Urothelium cell line (cell line): ENCODE measurements at regions not wholly inside any gene's neighbourhood (a gene's known extent, or its start where the extent isn't known, plus 50 kb on each side); places are given as distances from the start of the nearest gene placed in this dataset.

ENCODE experiments used
- DNase-seq: peaks from one replicate; pipeline ENCODE4 v3.0.0; 2011; ENCODE audit warnings: low spot score, mixed read lengths
- FAIRE-seq: peaks from 2 replicates; lab custom pipeline; 2011; peaks lifted over from hg19 to GRCh38; lab: Jason Lieb, UNC

DNA sequence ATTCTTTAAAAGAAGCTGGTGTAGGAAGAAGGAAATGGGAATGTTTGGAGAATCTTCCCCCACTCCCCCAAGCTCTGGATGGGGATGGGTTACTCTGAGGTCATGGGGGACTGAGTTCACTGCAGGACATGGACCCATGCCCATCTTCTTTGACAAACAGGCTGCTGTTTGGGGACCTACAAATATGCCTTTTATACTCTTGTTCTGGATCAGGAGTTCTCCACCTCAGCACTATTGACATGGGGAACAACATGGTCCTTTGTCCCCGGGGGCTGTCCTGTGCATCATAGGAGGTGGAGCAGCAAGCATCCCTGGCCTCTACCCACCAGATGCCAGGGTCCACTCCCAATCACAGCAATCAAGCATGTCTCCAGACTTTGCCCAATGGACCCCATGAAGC is 365.8 kb upstream of the C1orf174 start:
- no peak for FAIRE-seq

GRCh38 chr1:4267381-4268261 is 367.5 kb upstream of the C1orf174 start:
- no peak for DNase-seq
- no peak for FAIRE-seq

More for the DNA sequence above, 365.8 kb upstream of the C1orf174 start:
- no peak for DNase-seq

DNA sequence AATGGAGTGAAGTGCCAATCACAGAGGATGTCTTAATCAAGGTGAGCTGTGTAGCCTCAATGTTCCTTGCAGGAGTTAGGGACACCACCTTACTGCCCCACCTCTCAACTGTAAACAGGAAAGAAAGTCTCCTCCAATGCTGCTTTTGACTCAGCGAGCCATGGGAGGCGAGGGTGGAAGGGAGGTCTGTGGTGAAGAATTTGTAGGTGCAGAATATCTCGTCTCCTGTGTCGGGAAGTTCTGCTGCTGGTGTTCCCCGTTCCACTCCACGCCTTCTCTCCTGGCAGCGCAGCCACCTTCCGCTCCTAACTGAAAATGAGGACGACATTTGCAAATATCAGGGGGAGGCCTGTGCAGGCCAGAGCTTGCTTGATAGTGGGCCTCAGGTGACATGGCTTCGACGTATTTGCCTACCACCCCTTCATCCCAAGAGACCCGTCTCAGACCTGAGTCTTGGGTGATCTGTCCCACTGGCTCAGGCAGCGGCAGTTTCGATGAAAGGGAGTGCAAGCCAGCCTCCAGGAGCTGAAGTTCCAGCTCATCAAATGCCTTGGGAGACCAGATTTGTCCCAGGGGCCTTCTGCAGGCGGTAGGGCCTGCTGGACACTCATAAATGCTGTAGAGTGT is 368.3 kb upstream of the C1orf174 start:
- FAIRE-seq (no peak), DNase-seq (no peak)

- DNase-seq: no peak
- FAIRE-seq: no peak
Measured at GRCh38 chr1:4268889-4269284, 368.8 kb upstream of the C1orf174 start.

DNA sequence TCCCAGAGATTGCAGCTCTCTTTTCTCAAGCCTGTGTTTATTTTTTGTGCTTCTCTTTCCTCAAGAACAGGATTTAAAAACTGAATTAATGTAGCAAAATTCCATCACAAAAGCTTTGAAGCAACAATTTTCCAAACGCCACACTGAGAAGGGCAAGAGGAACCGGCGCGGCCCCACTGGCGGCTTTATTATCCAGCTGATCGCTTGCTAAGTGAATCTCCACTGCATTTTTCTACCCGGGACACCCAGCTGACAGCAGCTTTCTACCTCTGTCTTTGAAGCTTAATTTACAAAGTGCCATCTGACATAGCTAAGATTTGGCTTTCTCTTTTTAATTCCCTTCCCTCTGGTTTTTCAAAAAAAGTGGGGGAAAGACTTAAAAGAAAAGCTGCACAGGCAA is 369.3 kb upstream of the C1orf174 start:
- DNase-seq: no peak
- FAIRE-seq: no peak

DNA sequence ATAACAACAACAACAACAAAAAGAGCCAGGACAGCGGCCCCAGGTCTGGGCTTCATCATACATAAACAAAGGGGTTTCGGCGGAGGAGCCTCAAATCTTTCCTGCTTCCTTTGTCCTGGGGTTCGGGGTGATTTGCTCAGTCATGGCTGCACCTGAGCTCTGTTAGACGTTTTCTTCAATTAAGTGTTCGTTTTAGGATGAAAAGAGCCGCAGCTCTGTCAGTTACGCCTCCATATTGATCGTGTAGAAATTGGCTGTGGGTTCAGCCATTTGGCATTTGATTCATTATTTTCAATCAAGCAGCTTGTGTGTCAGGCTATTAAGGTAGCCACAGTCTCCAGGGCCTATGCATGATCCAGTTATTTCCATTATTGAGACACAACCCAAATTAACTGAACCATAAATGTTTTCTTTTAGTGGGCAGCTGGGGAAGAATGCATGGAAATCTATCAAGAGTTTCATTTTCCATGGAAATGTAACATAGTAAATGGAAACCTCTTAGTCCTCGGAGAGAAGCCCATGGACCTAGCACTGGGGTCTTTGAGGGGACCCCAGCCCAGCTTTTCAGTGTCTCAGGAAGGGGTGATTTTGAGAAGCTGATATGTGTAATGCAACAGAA is 370.0 kb upstream of the C1orf174 start:
- FAIRE-seq: no peak
- no peak for DNase-seq

GRCh38 chr1:4270651-4271337 is 370.7 kb upstream of the C1orf174 start:
- FAIRE-seq: no peak
- no peak for DNase-seq

GRCh38 chr1:4271338-4271998 is 371.4 kb upstream of the C1orf174 start:
- no peak for FAIRE-seq

DNA sequence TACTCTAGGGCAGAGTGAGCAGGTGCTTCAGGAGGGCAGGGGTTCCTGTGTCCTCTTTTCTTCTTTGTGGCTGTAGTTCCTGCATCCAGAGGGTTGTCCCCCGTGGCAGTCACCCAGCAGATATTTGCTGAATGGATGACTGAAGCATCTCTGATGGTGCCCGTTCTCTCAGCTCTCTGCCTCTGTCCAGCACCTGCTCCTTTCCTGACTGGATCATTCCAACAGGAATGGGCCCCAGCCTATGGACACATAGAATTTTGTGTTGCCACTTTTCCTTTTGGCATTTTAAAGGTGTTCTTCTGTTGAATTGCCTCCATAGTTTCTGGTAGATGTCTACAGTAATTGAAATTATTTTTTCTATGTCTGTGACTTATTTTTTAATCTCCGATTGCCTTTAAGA is 372.5 kb upstream of the C1orf174 start:
- no peak for FAIRE-seq
- DNase-seq: no peak

More at GRCh38 chr1:4271338-4271998, 371.4 kb upstream of the C1orf174 start:
- no peak for DNase-seq

GRCh38 chr1:4273243-4273642 is 373.2 kb upstream of the C1orf174 start:
- no peak for FAIRE-seq

GRCh38 chr1:4273747-4274146 is 373.7 kb upstream of the C1orf174 start:
- FAIRE-seq (no peak), DNase-seq (no peak)

More at GRCh38 chr1:4273243-4273642, 373.2 kb upstream of the C1orf174 start:
- no peak for DNase-seq

GRCh38 chr1:4275083-4275482 is 375.0 kb upstream of the C1orf174 start:
- FAIRE-seq (no peak), DNase-seq (no peak)

- no peak for FAIRE-seq
- no peak for DNase-seq
Measured at GRCh38 chr1:4276238-4276637, 376.2 kb upstream of the C1orf174 start.

DNA sequence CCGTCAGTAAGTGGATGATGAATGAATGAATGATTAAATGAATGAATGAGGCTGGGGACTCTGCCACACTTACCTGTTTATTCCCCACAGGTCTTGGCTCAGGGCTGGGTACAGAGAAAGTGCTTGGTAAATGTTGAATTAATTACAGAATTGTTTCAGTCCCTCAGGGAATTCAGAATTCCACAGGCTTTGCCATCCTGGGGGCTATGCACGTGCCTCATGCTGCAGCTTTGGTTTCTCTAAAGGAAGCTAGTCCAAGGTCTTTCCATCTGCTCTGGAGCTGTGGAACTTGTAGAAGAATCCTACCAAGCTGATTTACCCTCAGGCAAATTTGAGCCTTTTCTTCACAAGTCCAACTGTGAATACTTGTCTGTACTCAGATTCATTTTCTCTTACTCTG is 376.8 kb upstream of the AJAP1 start:
- DNase-seq: no peak
- FAIRE-seq: no peak

GRCh38 chr1:4284976-4285375 is 369.4 kb upstream of the AJAP1 start:
- FAIRE-seq (no peak), DNase-seq (no peak)

DNA sequence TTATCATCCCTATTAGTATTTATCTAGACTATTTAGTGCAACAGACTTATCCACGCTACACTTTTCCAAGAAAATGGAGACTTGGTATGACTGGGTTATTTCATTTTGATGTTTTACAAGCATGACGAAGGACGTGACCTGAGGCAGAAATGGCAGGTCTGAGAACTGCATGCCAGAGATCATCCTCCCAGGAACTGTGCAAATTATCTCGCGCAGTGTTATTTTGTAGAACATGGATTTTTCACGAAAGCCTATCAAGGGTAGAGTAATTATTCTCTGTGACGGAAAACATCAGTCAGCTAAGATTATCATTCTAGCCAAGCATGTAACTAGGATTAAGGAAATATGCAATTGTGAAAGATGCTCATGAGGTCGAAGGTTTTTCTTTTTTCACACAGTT is 361.5 kb upstream of the AJAP1 start:
- FAIRE-seq (no peak), DNase-seq (no peak)

- no peak for FAIRE-seq
- DNase-seq: no peak
Measured at GRCh38 chr1:4298361-4299083, 355.9 kb upstream of the AJAP1 start.

DNA sequence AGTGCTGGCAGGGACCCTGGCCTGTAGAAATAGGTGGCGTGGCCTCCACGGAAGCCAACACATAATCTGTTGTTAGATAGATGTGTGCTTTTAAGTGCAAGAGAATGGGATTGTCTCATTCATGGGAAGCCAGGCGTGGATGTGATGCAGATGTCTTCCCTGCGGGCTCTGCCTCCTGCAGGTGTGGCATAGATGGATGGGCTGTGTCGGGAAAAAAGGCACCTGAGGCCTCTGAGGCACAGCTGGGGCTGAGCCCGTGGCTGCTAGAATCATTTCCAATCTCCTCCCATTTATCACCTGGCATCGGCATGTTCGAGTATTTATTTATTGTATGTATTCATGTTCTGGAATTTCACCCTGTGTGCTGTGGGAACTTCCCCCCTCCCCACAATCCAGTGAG is 353.4 kb upstream of the AJAP1 start:
- DNase-seq (no peak), FAIRE-seq (no peak)

DNA sequence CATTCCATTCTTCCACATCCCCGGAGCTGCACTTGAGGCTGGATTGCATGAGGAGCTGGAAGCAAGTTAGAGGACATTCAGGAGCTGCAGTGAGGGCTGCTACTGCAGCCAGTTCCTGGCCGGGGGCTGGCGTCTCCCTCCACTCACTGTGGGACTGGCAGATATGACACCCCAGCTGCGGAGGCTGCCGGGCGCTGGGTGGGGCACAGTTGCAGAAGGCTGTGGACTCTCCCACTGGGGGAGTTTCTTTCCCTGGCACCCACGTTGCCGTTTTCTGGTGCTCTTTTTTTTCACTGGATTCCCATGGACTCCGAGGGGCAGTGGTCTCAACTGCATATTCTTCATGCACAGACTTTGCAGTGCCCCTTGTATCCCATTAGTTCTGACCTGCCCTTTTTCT is 351.1 kb upstream of the AJAP1 start:
- DNase-seq (no peak), FAIRE-seq (no peak)
